HL-60 (cell line): ENCODE measurements at regions not wholly inside any gene's neighbourhood (a gene's known extent, or its start where the extent isn't known, plus 50 kb on each side); places are given as distances from the start of the nearest gene placed in this dataset.

ENCODE experiments used
- DNase-seq, 2 experiments: peaks; one replicate each; pipeline ENCODE4 v3.0.0-alpha.2; 2010 to 2020; ENCODE audit warnings: low read depth in 1 of 2, low spot score in 1 of 2
- H3K27ac ChIP-seq: fragments of 250-450 bp; sonication (Bioruptor Pico); replicated peaks from 2 replicates; pipeline ENCODE4 v1.5.1; 2020; ENCODE audit warnings: mild to moderate bottlenecking, moderate library complexity
- H3K27me3 ChIP-seq: fragments of 250-450 bp; sonication (Bioruptor Pico); 2 replicates; pipeline ENCODE4 v1.5.1; 2021; ENCODE audit warnings: mild to moderate bottlenecking, moderate library complexity; ENCODE audit not compliant: insufficient read depth, poor library complexity, severe bottlenecking
- H3K4me3 ChIP-seq: replicated peaks from 2 replicates; pipeline ENCODE4 v1.5.1; 2011; ENCODE audit warnings: mild to moderate bottlenecking, control low read depth, low read length; ENCODE audit not compliant: insufficient read depth
- CTCF ChIP-seq: IDR thresholded peaks from one replicate; pipeline ENCODE4 v1.5.1; 2011; ENCODE audit warnings: low read length, control low read depth, inconsistent platforms; ENCODE audit not compliant: insufficient read depth
- GABPA ChIP-seq: IDR thresholded peaks from 2 replicates; pipeline ENCODE4 v1.6.1; 2012; ENCODE audit warnings: low read depth
- POLR2AphosphoS5 ChIP-seq: IDR thresholded peaks from 2 replicates; pipeline ENCODE4 v1.6.1; 2012; ENCODE audit warnings: low read depth
- REST ChIP-seq: IDR thresholded peaks from 2 replicates; pipeline ENCODE4 v1.6.1; 2012; ENCODE audit warnings: low read depth; ENCODE audit not compliant: insufficient replicate concordance
- SPI1 ChIP-seq: IDR thresholded peaks from 2 replicates; pipeline ENCODE4 v1.6.1; 2012; ENCODE audit warnings: low read depth, mild to moderate bottlenecking, borderline replicate concordance

- DNase-seq: no peak
- no peak overlapping the region for H3K4me3 ChIP-seq
- no peaks in the 10 kb centered on the region for H3K27me3 ChIP-seq
- no peak for TF ChIP-seq REST
- no peak for TF ChIP-seq SPI1
- no peak for TF ChIP-seq POLR2AphosphoS5
- TF ChIP-seq GABPA: no peak
- no peak for TF ChIP-seq CTCF
- H3K27ac ChIP-seq: no peak overlapping the region
Observed at GRCh38 chr11:24225501-24225900, 271.4 kb upstream of the LUZP2 start.

DNA sequence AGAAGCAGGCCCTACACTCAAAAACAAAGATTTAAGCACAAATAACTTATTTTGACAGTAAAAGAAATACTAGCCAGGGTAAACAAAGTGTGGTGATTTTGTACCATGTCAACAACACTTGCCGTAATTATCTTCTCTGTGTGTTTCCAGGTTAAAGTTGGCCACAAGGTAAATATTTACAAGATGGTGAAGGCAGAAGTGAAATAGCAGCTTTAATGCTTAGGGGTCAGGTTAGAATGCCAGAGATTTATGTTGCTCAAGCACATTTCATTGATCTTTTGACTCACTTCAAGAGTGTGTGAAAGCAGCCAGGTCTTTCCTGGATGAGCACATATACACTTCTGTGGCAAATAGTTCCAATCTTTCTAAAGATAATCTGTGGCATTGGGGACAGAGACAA lies 270.2 kb upstream of the LUZP2 start:
- Histone ChIP-seq H3K4me3 (no peak overlapping the region), H3K27me3 (no peaks in the 10 kb centered on the region), H3K27ac (no peak overlapping the region)
- no peak for DNase-seq
- TF ChIP-seq CTCF (no peak), POLR2AphosphoS5 (no peak), GABPA (no peak), REST (no peak), SPI1 (no peak)

DNA sequence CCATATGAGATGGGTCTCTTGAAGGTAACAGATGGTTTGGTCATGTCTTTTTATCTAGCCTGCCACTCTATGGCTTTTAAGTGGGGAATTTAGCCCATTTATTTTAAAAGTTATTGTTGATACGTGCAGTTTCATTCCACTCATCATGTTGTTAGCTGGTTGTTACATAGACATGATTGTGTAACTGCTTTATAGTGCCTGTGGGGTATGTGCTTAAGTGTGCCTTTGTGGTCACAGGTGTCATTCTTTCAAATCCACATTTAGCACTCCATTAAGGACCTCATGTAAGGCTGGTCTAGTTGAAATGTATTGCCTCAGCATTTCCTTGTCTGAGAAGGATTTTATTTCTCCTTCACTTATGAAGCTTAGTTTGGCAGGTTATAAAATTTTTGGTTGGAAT lies 263.8 kb upstream of the LUZP2 start:
- Histone ChIP-seq H3K27ac (no peak overlapping the region), H3K27me3 (no peaks in the 10 kb centered on the region), H3K4me3 (no peak overlapping the region)
- TF ChIP-seq SPI1 (no peak), GABPA (no peak), REST (no peak), POLR2AphosphoS5 (no peak), CTCF (no peak)
- no peak for DNase-seq
